ENCODE measurements at regions not wholly inside any gene's neighbourhood (a gene's known extent, or its start where the extent isn't known, plus 50 kb on each side); places are given as distances from the start of the nearest gene placed in this dataset.

DNA sequence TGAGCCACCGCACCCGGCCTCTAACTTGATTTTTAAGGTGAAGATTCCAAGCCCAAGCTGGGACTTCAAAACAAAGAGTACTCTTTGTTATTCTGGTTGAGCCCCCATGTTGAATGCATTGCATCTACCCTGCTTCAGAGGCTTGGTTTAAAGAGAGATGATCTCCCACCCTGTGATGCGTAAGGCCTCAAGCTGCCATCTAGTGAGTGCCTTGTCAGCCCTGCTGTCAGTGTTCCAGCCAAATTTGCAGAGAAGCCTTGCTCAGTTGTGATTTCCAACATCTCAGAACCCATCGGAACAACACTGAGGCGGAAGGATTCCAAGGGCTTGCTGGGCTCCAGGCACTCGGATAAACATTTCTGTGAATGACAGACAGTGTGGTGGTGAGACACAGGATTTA is 210.7 kb upstream of the RGMA start:
- intact Hi-C loops (cut with DNase I; ENCODE audit: low total_unique reads) = no loop called here
- H3K27me3 ChIP-seq = no peaks in the 10 kb centered on the region
- H3K36me3 ChIP-seq (ENCODE audit: low read depth, missing control alignments) = no peaks in the 10 kb centered on the region
- WGBS, 2 donors = 91 to 92% methylated on average over 6 of the region's 6 CpGs
- no peak for DNase-seq
- H3K9me3 ChIP-seq = no peaks in the 10 kb centered on the region
- no peak overlapping the region for H3K27ac ChIP-seq
- H3K4me1 ChIP-seq = no peaks in the 10 kb centered on the region
- TF ChIP-seq, protein P1, sequence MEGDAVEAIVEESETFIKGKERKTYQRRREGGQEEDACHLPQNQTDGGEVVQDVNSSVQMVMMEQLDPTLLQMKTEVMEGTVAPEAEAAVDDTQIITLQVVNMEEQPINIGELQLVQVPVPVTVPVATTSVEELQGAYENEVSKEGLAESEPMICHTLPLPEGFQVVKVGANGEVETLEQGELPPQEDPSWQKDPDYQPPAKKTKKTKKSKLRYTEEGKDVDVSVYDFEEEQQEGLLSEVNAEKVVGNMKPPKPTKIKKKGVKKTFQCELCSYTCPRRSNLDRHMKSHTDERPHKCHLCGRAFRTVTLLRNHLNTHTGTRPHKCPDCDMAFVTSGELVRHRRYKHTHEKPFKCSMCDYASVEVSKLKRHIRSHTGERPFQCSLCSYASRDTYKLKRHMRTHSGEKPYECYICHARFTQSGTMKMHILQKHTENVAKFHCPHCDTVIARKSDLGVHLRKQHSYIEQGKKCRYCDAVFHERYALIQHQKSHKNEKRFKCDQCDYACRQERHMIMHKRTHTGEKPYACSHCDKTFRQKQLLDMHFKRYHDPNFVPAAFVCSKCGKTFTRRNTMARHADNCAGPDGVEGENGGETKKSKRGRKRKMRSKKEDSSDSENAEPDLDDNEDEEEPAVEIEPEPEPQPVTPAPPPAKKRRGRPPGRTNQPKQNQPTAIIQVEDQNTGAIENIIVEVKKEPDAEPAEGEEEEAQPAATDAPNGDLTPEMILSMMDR (IDR thresholded peaks at IDR 0.05) = no peak
- no peak for TF ChIP-seq POLR2A (IDR thresholded peaks at IDR 0.05)
- H3K4me3 ChIP-seq = no peak overlapping the region

DNA sequence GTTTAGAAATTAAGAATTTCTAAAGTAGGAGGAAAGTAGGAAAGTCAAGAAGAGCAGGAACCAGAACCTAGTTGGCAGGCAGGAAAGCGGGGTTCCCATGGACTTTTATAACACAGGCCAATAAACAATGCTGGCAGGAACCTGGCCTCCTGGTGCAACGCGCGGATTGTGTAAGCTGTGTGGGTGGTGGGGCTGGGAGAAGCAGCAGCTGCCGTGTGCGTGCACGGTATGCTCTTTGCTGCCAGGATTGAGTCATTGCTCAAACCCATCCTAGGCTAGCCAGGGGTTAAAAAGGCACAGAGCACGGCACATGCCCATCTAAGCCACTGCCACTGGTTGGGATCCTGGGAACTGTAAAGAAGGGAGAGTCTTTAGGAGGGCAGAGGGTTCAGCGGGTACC is 209.9 kb upstream of the RGMA start:
- Histone ChIP-seq H3K36me3 (ENCODE audit: low read depth, missing control alignments) (no peaks in the 10 kb centered on the region), H3K4me3 (no peak overlapping the region), H3K9me3 (no peaks in the 10 kb centered on the region), H3K4me1 (no peaks in the 10 kb centered on the region), H3K27me3 (no peaks in the 10 kb centered on the region), H3K27ac (no peak overlapping the region)
- no peak for DNase-seq
- no peak for TF ChIP-seq POLR2A (IDR thresholded peaks at IDR 0.05)
- TF ChIP-seq, protein P1 (IDR thresholded peaks at IDR 0.05) = no peak
- intact Hi-C loops (cut with DNase I; ENCODE audit: low total_unique reads) = no loop called here
- 83% methylated on average over 9 of the region's 9 CpGs for WGBS, 2 donors

DNA sequence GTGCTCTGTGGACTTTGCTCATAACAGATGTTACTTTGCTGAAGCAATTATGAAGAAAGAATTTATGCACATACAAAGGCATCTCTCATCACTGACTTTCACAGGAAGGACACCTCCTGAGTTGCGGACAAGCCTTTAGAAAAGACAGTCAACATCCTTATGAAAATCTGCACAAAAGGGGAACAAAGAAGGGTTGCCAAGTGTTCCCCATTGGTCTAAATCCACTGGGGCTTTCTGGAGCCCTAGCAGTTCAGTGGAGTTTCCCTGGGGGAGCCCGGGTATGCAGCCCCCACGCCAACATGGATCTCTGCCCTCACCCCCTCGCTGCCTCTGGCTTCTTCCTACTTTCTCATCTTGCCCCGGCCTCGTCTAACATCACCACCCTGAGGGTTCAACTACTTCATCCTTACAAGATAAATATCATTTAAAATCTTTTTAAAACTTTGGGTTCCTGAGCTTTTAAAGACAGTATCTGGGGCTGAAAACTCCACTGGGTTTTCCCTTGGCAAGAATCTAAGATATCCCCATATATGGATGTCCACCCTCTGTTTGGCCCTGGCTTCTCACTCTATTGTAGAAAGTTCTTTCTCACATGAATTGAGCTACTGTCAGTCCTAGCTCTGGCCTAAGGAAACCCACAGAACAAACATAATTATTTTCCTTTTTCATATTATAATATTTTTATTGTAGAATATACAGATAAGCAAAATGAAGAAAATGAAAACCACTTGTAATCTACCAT is 207.9 kb upstream of the RGMA start:
- H3K9me3 ChIP-seq = no peaks in the 10 kb centered on the region
- no peak for DNase-seq
- intact Hi-C loops (cut with DNase I; ENCODE audit: low total_unique reads) = no loop called here
- WGBS, 2 donors = 56 to 61% methylated on average over 6 of the region's 6 CpGs
- no peak overlapping the region for H3K4me3 ChIP-seq
- H3K4me1 ChIP-seq = no peaks in the 10 kb centered on the region
- no peak overlapping the region for H3K27ac ChIP-seq
- H3K27me3 ChIP-seq = no peaks in the 10 kb centered on the region
- TF ChIP-seq, protein P1 (IDR thresholded peaks at IDR 0.05) = no peak
- TF ChIP-seq POLR2A (IDR thresholded peaks at IDR 0.05) = no peak
- no peaks in the 10 kb centered on the region for H3K36me3 ChIP-seq (ENCODE audit: low read depth, missing control alignments)

DNA sequence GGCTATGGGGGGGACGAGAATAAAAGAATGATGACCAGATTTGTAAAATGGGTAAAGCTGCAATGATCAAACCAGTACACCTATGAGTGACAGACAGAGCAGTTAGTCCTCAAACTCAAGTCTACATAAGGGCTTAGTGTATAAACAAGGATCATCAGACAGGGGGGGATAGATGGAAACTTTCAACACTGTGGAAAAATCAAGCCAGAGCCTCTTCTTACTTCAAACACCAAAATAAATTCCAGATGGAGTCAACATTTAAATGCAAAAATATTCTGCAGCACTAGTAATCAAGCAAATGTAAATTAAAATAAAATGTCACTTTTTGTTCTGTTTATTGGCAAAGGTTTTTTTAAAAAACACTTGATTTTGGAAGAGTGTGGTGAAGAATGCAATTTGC is 205.9 kb upstream of the RGMA start:
- Histone ChIP-seq H3K36me3 (ENCODE audit: low read depth, missing control alignments) (no peaks in the 10 kb centered on the region), H3K9me3 (no peaks in the 10 kb centered on the region), H3K27me3 (no peaks in the 10 kb centered on the region), H3K4me3 (no peak overlapping the region), H3K4me1 (no peaks in the 10 kb centered on the region), H3K27ac (no peak overlapping the region)
- TF ChIP-seq, protein P1 (IDR thresholded peaks at IDR 0.05) = no peak
- TF ChIP-seq POLR2A (IDR thresholded peaks at IDR 0.05) = no peak
- DNase-seq = no peak
- intact Hi-C loops (cut with DNase I; ENCODE audit: low total_unique reads) = no loop called here
- WGBS, 2 donors = 88 to 92% methylated on average over 1 of the region's 1 CpG

DNA sequence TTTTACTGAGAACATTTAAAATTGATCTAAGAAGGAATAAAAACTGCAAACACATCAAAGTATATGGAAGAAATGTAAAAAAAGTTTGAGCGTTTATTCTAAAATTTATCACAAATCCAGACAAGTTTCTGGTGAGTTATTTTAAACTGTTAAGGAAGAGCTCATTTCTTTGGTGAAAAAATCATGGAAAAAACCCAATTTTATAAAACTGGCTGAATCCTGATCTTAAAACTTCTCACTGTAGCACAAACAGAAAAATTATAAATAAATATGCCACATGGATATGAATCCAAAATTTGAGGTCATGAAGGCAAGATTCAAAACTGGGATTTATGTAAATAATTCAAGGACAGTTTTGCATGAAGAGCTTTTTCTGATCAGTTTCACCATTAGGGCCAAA is 205.1 kb upstream of the RGMA start:
- H3K27me3 ChIP-seq = no peaks in the 10 kb centered on the region
- no peak overlapping the region for H3K4me3 ChIP-seq
- intact Hi-C loops (cut with DNase I; ENCODE audit: low total_unique reads) = no loop called here
- H3K4me1 ChIP-seq = no peaks in the 10 kb centered on the region
- TF ChIP-seq POLR2A (IDR thresholded peaks at IDR 0.05) = no peak
- TF ChIP-seq, protein P1 (IDR thresholded peaks at IDR 0.05) = no peak
- DNase-seq = no peak
- no peaks in the 10 kb centered on the region for H3K9me3 ChIP-seq
- H3K36me3 ChIP-seq (ENCODE audit: low read depth, missing control alignments) = no peaks in the 10 kb centered on the region
- no peak overlapping the region for H3K27ac ChIP-seq
- 68 to 72% methylated on average over 1 of the region's 1 CpG for WGBS, 2 donors

Measured in testis (tissue), 2 donors.